Left lung (tissue), 4 donors: ENCODE measurements at regions not wholly inside any gene's neighbourhood (a gene's known extent, or its start where the extent isn't known, plus 50 kb on each side); places are given as distances from the start of the nearest gene placed in this dataset.

Experiments
- ATAC-seq: fragments of 200-7000 bp; cut with Tn5 transposase; one replicate; pipeline ENCODE4 v1.9.1; 2020; ENCODE audit warnings: moderate library complexity
- DNase-seq, 4 donors: peaks; one replicate each; pipeline ENCODE4 v3.0.0-alpha.2; 2013 to 2020
- H3K27ac ChIP-seq, 2 donors: fragments of 200-600 bp; sonication (generic) in 1 of 2; one replicate each; pipeline versions ENCODE4 v1.5.0 to v1.8.0; 2020 to 2021
- H3K27me3 ChIP-seq, 2 donors: fragments of 200-600 bp; sonication (generic) in 1 of 2; one replicate each; pipeline versions ENCODE4 v1.5.0 to v1.8.0; 2020 to 2021
- H3K36me3 ChIP-seq, 2 donors: fragments of 200-600 bp; sonication (generic) in 1 of 2; one replicate each; pipeline versions ENCODE4 v1.5.0 to v1.8.0; 2020 to 2021
- H3K4me1 ChIP-seq, 2 donors: fragments of 200-600 bp; one replicate each; pipeline ENCODE4 v1.8.0; 2021
- H3K4me3 ChIP-seq, 2 donors: fragments of 200-600 bp; sonication (generic) in 1 of 2; one replicate each; pipeline versions ENCODE4 v1.5.0 to v1.8.0; 2020 to 2021; ENCODE audit warnings: mild to moderate bottlenecking in 1 of 2
- H3K9me3 ChIP-seq, 2 donors: fragments of 200-600 bp; sonication (generic) in 1 of 2; one replicate each; pipeline versions ENCODE4 v1.5.0 to v1.8.0; 2020 to 2021
- CTCF ChIP-seq, 2 donors: fragments of 200-600 bp; sonication (generic) in 1 of 2; IDR thresholded peaks; one replicate each; pipeline versions ENCODE4 v1.5.0 to v1.8.0; 2021; ENCODE audit warnings: antibody characterized with exemption in 2 of 2
- intact Hi-C, 2 donors: fragments of 100-400 bp; cut with DNase I; formaldehyde crosslinking; loops; one replicate each; pipeline versions ENCODE4 v1.11.2 to v1.14.2; 2022
- donor health status: DM: no; HTN: yes; CAD: no.
- donor health status: DM: no; HTN: no; CAD: no.

- Histone ChIP-seq H3K27me3 (no peaks in the 10 kb centered on the region), H3K9me3 (no peaks in the 10 kb centered on the region), H3K4me1 (no peaks in the 10 kb centered on the region), H3K36me3 (no peaks in the 10 kb centered on the region), H3K27ac (no peak overlapping the region), H3K4me3 (no peak overlapping the region)
- intact Hi-C loops = no loop called here
- no peak for TF ChIP-seq CTCF (IDR thresholded peaks at IDR 0.05)
- DNase-seq (no peak), ATAC-seq (no peak)
These were observed 134.1 kb upstream of the HS3ST3A1 start for GRCh38 chr17:13735861-13736260.

GRCh38 chr17:13736916-13737315 lies 135.2 kb upstream of the HS3ST3A1 start:
- DNase-seq (no peak), ATAC-seq (no peak)
- no peaks in the 10 kb centered on the region for H3K36me3 ChIP-seq
- intact Hi-C loops = no loop called here
- no peaks in the 10 kb centered on the region for H3K9me3 ChIP-seq
- H3K4me3 ChIP-seq = no peak overlapping the region
- H3K27me3 ChIP-seq = no peaks in the 10 kb centered on the region
- H3K27ac ChIP-seq = no peak overlapping the region
- no peak for TF ChIP-seq CTCF (IDR thresholded peaks at IDR 0.05)
- no peaks in the 10 kb centered on the region for H3K4me1 ChIP-seq

- Histone ChIP-seq H3K27ac (no peak overlapping the region), H3K4me1 (no peaks in the 10 kb centered on the region), H3K36me3 (no peaks in the 10 kb centered on the region), H3K9me3 (no peaks in the 10 kb centered on the region), H3K4me3 (no peak overlapping the region), H3K27me3 (no peaks in the 10 kb centered on the region)
- TF ChIP-seq CTCF (IDR thresholded peaks at IDR 0.05) = no peak
- ATAC-seq = no peak
- intact Hi-C loops = no loop called here
- DNase-seq = no peak
These were observed 139.0 kb upstream of the HS3ST3A1 start for GRCh38 chr17:13740686-13741085.

- H3K9me3 ChIP-seq = no peaks in the 10 kb centered on the region
- no peak for TF ChIP-seq CTCF (IDR thresholded peaks at IDR 0.05)
- H3K4me1 ChIP-seq = no peaks in the 10 kb centered on the region
- intact Hi-C loops = no loop called here
- no peaks in the 10 kb centered on the region for H3K27me3 ChIP-seq
- DNase-seq = no peak
- H3K4me3 ChIP-seq = no peak overlapping the region
- ATAC-seq = no peak
- no peak overlapping the region for H3K27ac ChIP-seq
- no peaks in the 10 kb centered on the region for H3K36me3 ChIP-seq
These were observed 140.0 kb upstream of the HS3ST3A1 start for GRCh38 chr17:13741744-13742143.

- DNase-seq (no peak), ATAC-seq (no peak)
- intact Hi-C loops = no loop called here
- H3K27ac ChIP-seq = no peak overlapping the region
- H3K9me3 ChIP-seq = no peaks in the 10 kb centered on the region
- H3K36me3 ChIP-seq = no peaks in the 10 kb centered on the region
- no peaks in the 10 kb centered on the region for H3K27me3 ChIP-seq
- no peaks in the 10 kb centered on the region for H3K4me1 ChIP-seq
- H3K4me3 ChIP-seq = no peak overlapping the region
- no peak for TF ChIP-seq CTCF (IDR thresholded peaks at IDR 0.05)
These were observed 142.2 kb upstream of the HS3ST3A1 start for GRCh38 chr17:13743906-13744305.
